Testis (tissue), 2 donors: ENCODE measurements at regions not wholly inside any gene's neighbourhood (a gene's known extent, or its start where the extent isn't known, plus 50 kb on each side); places are given as distances from the start of the nearest gene placed in this dataset.

ENCODE experiments used
- POLR2A ChIP-seq: fragments of 450-650 bp; IDR thresholded peaks from one replicate; pipeline ENCODE4 v1.6.1; 2017; ENCODE audit warnings: antibody characterized with exemption, mild to moderate bottlenecking, moderate library complexity
- TF ChIP-seq, protein P1 (sequence below), 3 experiments: fragments of 450-650 bp in 2 of 3; fragments of 200-600 bp in 1 of 3; sonication (generic) in 1 of 3; IDR thresholded peaks; one replicate each; pipeline ENCODE4 v1.5.1; 2016 to 2019; ENCODE audit warnings: antibody characterized with exemption in 3 of 3, mild to moderate bottlenecking in 2 of 3, moderate library complexity in 1 of 3

DNA sequence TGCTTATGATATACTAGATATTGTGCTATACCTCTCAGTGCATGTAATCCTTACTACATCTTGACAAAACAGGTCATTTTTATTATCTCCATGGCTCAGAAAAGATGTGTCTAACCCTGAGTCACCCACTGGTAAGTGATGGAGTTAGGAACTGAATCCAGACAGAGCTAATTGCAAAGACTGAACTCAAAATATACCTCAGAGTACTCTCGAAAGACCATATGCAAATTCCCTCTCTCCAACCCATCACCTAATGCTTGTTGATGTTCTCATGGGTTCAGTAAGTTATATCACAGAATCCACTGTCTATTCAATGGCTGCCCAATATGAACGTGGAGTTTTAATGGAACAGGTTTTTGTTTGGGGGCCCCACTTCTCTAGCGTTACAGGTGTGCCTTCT is 246.0 kb downstream of the PMP22 start:
- TF ChIP-seq, protein P1, sequence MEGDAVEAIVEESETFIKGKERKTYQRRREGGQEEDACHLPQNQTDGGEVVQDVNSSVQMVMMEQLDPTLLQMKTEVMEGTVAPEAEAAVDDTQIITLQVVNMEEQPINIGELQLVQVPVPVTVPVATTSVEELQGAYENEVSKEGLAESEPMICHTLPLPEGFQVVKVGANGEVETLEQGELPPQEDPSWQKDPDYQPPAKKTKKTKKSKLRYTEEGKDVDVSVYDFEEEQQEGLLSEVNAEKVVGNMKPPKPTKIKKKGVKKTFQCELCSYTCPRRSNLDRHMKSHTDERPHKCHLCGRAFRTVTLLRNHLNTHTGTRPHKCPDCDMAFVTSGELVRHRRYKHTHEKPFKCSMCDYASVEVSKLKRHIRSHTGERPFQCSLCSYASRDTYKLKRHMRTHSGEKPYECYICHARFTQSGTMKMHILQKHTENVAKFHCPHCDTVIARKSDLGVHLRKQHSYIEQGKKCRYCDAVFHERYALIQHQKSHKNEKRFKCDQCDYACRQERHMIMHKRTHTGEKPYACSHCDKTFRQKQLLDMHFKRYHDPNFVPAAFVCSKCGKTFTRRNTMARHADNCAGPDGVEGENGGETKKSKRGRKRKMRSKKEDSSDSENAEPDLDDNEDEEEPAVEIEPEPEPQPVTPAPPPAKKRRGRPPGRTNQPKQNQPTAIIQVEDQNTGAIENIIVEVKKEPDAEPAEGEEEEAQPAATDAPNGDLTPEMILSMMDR (IDR thresholded peaks at IDR 0.05), result no peak
- no peak for TF ChIP-seq POLR2A
